ENCODE measurements at regions not wholly inside any gene's neighbourhood (a gene's known extent, or its start where the extent isn't known, plus 50 kb on each side); places are given as distances from the start of the nearest gene placed in this dataset.

DNA sequence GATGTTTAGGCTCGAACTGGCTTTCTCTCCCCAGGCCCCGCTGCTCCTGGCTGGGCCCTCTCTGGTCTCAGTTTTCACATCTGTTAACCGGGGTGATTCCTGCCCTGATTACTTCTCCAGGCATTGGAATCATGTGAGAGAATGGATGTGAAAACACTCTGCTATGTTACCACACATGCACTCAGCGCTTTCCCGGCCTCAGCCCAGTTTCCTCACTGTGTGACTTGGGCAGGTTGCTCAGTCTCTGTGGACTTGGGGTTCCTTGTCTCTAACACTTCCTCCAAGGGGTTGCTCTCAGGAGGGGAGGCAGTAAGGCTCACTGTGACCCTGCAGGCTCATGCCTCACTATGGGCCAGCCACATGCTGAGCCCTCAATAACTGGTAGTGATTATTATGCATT, 230.4 kb upstream of the HS6ST1 start:
- no peak for DNase-seq
- intact Hi-C loops (cut with micrococcal nuclease; ENCODE audit: unreplicated experiment), result no loop called here
- H3K27me3 ChIP-seq (replicated peaks; ENCODE audit: control insufficient read depth, insufficient read depth, low read length), result no peaks in the 10 kb centered on the region; the same call in 1 of the 2 replicates
- H3K9me3 ChIP-seq, result no peaks in the 10 kb centered on the region
- H3K4me1 ChIP-seq, result no peaks in the 10 kb centered on the region
- TF ChIP-seq, protein P1, sequence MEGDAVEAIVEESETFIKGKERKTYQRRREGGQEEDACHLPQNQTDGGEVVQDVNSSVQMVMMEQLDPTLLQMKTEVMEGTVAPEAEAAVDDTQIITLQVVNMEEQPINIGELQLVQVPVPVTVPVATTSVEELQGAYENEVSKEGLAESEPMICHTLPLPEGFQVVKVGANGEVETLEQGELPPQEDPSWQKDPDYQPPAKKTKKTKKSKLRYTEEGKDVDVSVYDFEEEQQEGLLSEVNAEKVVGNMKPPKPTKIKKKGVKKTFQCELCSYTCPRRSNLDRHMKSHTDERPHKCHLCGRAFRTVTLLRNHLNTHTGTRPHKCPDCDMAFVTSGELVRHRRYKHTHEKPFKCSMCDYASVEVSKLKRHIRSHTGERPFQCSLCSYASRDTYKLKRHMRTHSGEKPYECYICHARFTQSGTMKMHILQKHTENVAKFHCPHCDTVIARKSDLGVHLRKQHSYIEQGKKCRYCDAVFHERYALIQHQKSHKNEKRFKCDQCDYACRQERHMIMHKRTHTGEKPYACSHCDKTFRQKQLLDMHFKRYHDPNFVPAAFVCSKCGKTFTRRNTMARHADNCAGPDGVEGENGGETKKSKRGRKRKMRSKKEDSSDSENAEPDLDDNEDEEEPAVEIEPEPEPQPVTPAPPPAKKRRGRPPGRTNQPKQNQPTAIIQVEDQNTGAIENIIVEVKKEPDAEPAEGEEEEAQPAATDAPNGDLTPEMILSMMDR (IDR thresholded peaks at IDR 0.05; ENCODE audit: insufficient read depth in 1 of 2, low read depth in 1 of 2, low read length in 1 of 2, severe bottlenecking in 1 of 2, unreplicated experiment in 1 of 2), result no peak
- Mint-ChIP-seq H3K9me3 (ENCODE audit: unreplicated experiment) (no peaks in the 10 kb centered on the region), H3K36me3 (ENCODE audit: insufficient read depth, unreplicated experiment) (no peaks in the 10 kb centered on the region), H3K27me3 (ENCODE audit: insufficient read depth, unreplicated experiment) (peaks cover 8% of the 10 kb centered on the region), H3K27ac (ENCODE audit: unreplicated experiment) (no peak overlapping the region), H3K4me3 (ENCODE audit: unreplicated experiment) (no peak overlapping the region), H3K4me1 (ENCODE audit: low read depth, unreplicated experiment) (no peaks in the 10 kb centered on the region)
- no TSS peak for BruUV-seq (replicated peaks)
- ChIA-PET POLR2A (no interaction called here), CTCF (no interaction called here)
- no peaks in the 10 kb centered on the region for H3K36me3 ChIP-seq (ENCODE audit: control insufficient read depth, insufficient read depth, low read length)
- H3K4me3 ChIP-seq (ENCODE audit: low read depth, low read length), result no peak overlapping the region

GRCh38 chr2:128549646-128550260, 231.1 kb upstream of the HS6ST1 start:
- ChIA-PET POLR2A (no interaction called here), CTCF (no interaction called here)
- Histone ChIP-seq H3K36me3 (ENCODE audit: control insufficient read depth, insufficient read depth, low read length) (no peaks in the 10 kb centered on the region), H3K27me3 (replicated peaks; ENCODE audit: control insufficient read depth, insufficient read depth, low read length) (no peaks in the 10 kb centered on the region; the same call in 1 of the 2 replicates), H3K4me3 (ENCODE audit: low read depth, low read length) (no peak overlapping the region), H3K9me3 (no peaks in the 10 kb centered on the region), H3K4me1 (no peaks in the 10 kb centered on the region)
- Mint-ChIP-seq H3K4me3 (ENCODE audit: unreplicated experiment) (no peak overlapping the region), H3K27ac (ENCODE audit: unreplicated experiment) (no peak overlapping the region), H3K27me3 (ENCODE audit: insufficient read depth, unreplicated experiment) (peaks cover 8% of the 10 kb centered on the region), H3K9me3 (ENCODE audit: unreplicated experiment) (no peaks in the 10 kb centered on the region), H3K36me3 (ENCODE audit: insufficient read depth, unreplicated experiment) (no peaks in the 10 kb centered on the region), H3K4me1 (ENCODE audit: low read depth, unreplicated experiment) (no peaks in the 10 kb centered on the region)
- no TSS peak for BruUV-seq (replicated peaks)
- no peak for DNase-seq
- intact Hi-C loops (cut with micrococcal nuclease; ENCODE audit: unreplicated experiment), result no loop called here
- TF ChIP-seq, protein P1 (IDR thresholded peaks at IDR 0.05; ENCODE audit: insufficient read depth in 1 of 2, low read depth in 1 of 2, low read length in 1 of 2, severe bottlenecking in 1 of 2, unreplicated experiment in 1 of 2), result no peak

DNA sequence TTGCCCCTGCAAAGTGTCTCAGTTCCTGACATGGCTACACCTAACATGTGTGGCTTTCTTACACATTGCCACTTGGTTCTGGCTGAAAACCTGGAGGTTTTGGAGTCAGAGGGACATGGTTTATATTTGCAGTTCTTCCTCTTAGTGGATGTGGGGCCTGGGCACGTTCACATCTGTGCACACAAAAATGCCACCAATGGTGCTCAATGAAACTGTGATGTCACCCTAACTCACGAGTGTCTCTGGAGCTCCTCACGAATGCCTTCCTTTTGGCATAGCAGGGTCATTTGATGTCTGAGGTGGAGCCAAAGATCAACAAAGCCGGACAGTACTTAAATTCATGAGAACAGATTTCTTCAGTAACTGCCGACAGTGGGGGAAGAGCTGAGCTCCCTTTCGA, 231.7 kb upstream of the HS6ST1 start:
- ChIA-PET CTCF (no interaction called here), POLR2A (no interaction called here)
- Histone ChIP-seq H3K9me3 (no peaks in the 10 kb centered on the region), H3K4me1 (no peaks in the 10 kb centered on the region), H3K36me3 (ENCODE audit: control insufficient read depth, insufficient read depth, low read length) (no peaks in the 10 kb centered on the region), H3K27me3 (replicated peaks; ENCODE audit: control insufficient read depth, insufficient read depth, low read length) (no peaks in the 10 kb centered on the region; the same call in 1 of the 2 replicates), H3K4me3 (ENCODE audit: low read depth, low read length) (no peak overlapping the region)
- peaks cover 4% of the 10 kb centered on the region for H3K27me3 Mint-ChIP-seq (ENCODE audit: insufficient read depth, unreplicated experiment)
- no peak for DNase-seq
- intact Hi-C loops (cut with micrococcal nuclease; ENCODE audit: unreplicated experiment), result no loop called here
- no TSS peak for BruUV-seq (replicated peaks)
- TF ChIP-seq, protein P1 (IDR thresholded peaks at IDR 0.05; ENCODE audit: insufficient read depth in 1 of 2, low read depth in 1 of 2, low read length in 1 of 2, severe bottlenecking in 1 of 2, unreplicated experiment in 1 of 2), result no peak
- H3K4me3 Mint-ChIP-seq (ENCODE audit: unreplicated experiment), result no peak overlapping the region
- H3K36me3 Mint-ChIP-seq (ENCODE audit: insufficient read depth, unreplicated experiment), result no peaks in the 10 kb centered on the region
- H3K4me1 Mint-ChIP-seq (ENCODE audit: low read depth, unreplicated experiment), result no peaks in the 10 kb centered on the region
- H3K9me3 Mint-ChIP-seq (ENCODE audit: unreplicated experiment), result no peaks in the 10 kb centered on the region
- no peak overlapping the region for H3K27ac Mint-ChIP-seq (ENCODE audit: unreplicated experiment)

Data from Caco-2 (cell line).